Neural progenitor cell (in vitro differentiated cells): ENCODE measurements at regions not wholly inside any gene's neighbourhood (a gene's known extent, or its start where the extent isn't known, plus 50 kb on each side); places are given as distances from the start of the nearest gene placed in this dataset.

Source experiments
- CTCF ChIP-seq: fragments of 200-600 bp; sonication (generic); IDR thresholded peaks from 2 replicates; pipeline ENCODE4 v1.5.1; 2017; ENCODE audit warnings: antibody characterized with exemption, mild to moderate bottlenecking
- EZH2 ChIP-seq: fragments of 200-600 bp; sonication (generic); IDR thresholded peaks from 2 replicates; pipeline ENCODE4 v1.6.1; 2017; ENCODE audit warnings: antibody characterized with exemption, mild to moderate bottlenecking, moderate library complexity
- EZH2phosphoT487 ChIP-seq: fragments of 200-600 bp; sonication (generic); IDR thresholded peaks from 2 replicates; pipeline ENCODE4 v1.6.1; 2017; ENCODE audit warnings: antibody characterized with exemption

GRCh38 chr5:61796773-61797172, 464.7 kb downstream of the ZSWIM6 start:
- TF ChIP-seq CTCF = no peak
- TF ChIP-seq EZH2 = no peak
- no peak for TF ChIP-seq EZH2phosphoT487
